GM21529 (cell line): ENCODE measurements at regions not wholly inside any gene's neighbourhood (a gene's known extent, or its start where the extent isn't known, plus 50 kb on each side); places are given as distances from the start of the nearest gene placed in this dataset.
"Not testable (repeated sequence)": the region's sequence is repeated elsewhere in the genome, so short reads cannot be mapped to it uniquely, and the experiment has no call there.

ENCODE experiments used
- ATAC-seq: cut with Tn5 transposase; IDR thresholded peaks from one replicate; pipeline ENCODE4 v1.9.1; 2021; ENCODE audit not compliant: unreplicated experiment

DNA sequence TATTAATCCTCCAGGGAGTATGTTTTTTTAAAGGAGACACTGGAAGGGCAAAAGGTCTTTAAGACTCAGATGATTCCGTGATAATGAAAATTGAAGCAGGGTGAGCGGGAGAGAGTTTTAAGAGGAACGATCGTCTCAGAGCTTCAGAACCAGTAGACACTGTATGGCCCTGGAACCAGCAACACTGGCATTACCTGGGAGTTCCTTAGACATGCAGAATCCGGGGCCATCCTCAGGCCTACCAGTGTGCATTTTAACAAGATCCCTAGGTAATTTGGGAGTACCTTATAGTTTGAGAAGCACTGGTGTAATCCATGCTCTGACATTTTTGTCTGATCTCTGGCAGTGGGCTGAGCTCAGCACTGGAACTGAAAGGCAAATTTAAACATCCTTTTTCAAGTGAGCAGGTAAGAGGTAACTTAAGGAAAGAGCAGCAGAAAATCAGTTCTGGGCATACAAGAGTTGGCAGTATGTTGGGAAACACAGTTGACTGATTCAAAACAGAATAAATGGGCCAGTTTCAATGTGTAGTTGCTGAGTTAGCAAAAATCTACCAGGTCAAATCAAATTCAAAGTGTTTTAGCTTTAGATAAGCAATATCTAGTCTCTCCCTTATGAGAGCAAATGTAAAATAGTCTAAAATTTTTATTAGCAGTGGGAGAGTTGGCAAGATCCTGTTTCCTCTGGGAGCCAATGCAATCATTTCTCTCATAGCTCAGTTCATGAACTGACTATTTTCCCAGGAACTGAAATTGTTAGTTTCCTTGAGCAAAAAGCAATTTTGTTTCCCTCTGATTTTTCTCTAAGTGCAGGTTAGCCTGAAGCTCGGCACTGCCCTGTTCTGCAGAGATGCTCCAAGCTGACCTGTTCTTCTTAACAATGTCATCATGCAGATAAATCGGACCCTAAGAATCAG lies 97.2 kb upstream of the ELMO1 start:
- no peak for ATAC-seq

DNA sequence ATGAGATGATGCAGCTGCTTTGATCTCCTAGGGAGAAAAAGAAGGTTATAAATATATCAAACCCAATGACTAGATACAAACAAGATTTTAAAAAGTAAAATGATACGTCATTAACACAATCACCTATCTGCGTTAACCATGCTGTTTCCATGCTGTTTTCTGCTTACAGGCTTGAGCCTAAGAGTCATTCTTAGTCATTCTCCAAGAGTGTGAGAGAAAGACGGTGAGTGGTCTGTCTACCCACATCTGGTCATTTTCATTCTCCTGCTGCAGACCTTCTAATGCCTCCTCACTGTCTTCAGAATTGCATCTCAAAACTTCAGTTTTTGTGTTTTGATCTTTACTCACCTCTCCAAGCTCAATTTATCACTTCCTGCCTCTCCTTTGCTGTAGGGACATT lies 98.0 kb upstream of the ELMO1 start:
- no peak for ATAC-seq

DNA sequence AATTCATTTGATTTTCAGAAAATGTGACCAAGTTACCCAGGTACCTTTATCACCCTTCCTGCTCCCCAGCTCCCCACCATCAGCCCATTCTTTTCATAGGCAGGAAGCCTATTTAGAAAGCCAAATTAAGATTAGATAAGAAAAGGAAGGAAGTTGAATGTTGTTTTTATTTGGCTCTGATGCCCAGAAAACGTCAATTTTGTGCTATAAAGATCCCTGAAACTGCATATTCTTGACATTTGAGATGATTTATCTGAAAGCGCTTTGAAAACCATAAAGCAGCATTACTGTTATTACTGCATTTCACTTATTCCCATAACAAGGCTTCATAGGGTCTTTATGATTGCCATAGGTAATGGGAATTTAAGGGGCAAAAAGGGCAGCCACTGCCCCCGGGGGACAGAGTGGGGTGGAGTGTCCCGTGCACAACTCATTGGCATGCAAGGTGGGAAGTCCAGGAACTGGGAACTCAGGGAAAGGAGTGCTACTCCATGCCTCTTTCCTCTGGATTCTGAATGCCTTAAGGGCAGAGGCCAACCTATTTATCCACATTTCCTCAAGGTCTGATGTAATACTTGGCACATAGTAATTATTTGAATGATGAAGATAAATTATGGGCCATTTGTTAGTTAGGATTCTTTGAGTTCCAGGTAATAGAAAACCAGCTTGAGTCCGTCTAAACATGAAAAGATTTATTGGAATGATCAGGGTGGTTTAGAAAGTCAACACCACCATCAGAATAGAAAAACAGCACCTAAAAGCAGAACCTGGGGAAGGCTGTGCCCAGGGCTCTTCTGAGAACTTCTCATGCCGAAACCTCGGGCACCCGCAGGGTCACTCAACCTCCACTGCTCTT lies 100.6 kb upstream of the ELMO1 start:
- no peak for ATAC-seq

DNA sequence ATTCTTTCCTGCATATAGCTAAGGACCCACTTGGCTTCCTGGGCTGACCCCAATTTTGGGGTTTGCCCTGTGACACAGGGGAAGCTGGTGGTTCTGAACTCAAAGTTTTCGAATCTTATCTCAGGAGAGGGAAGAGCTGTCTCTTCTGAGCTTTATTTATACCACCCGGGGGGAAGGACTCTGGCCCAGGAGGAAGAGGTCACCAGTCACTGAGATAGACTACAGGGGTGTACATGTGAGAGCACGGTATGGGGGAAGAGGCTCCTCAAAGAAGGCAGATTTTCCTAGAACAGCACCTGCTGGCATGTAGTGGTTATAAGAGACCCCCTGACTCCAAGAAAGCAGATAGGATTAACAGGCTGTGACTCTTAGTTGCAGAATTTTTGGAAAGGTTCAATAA lies 101.8 kb upstream of the ELMO1 start:
- no peak for ATAC-seq

GRCh38 chr7:37550872-37551271 lies 102.2 kb upstream of the ELMO1 start:
- ATAC-seq = no peak

DNA sequence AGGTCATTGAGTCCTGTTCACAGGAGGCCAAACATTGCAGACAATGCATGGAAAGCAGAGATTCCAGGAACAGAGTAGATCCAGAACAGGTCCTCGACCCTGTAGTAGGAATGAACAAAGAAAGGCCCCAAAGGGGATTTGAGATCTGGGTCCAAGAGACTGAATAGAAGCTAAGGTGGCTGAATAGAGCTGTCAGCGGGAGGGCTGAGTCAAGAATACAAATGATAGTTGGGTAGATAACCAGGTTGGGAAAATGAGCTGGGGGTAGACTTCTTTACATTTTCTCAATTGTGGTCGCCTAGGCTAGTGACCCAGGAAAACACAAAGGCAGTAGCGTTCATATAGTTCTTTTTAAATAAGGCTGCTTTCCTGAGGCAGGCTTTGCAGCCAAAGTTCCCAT lies 103.4 kb upstream of the ELMO1 start:
- ATAC-seq = no peak

DNA sequence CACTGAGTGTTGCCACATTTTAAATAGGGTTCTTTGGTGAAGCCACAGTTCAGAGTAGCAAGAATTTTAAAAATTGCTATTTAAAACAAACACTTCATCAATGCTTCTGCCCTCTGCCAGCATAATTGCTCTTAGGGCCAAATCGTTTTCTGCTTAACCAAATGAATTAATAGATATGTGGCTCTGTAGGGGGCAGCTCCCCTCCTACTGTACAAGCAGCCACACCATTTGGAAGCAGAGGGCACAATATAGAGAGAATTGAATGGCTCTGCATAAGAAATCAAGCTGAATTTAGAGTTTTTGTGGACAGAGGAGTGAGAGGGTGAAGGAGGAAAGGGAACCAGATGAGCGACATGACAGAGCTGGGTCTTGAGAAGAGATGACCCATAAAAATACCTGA lies 103.8 kb upstream of the ELMO1 start:
- ATAC-seq = not testable (repeated sequence)

GRCh38 chr7:37555528-37555927 lies 106.9 kb upstream of the ELMO1 start:
- no peak for ATAC-seq

DNA sequence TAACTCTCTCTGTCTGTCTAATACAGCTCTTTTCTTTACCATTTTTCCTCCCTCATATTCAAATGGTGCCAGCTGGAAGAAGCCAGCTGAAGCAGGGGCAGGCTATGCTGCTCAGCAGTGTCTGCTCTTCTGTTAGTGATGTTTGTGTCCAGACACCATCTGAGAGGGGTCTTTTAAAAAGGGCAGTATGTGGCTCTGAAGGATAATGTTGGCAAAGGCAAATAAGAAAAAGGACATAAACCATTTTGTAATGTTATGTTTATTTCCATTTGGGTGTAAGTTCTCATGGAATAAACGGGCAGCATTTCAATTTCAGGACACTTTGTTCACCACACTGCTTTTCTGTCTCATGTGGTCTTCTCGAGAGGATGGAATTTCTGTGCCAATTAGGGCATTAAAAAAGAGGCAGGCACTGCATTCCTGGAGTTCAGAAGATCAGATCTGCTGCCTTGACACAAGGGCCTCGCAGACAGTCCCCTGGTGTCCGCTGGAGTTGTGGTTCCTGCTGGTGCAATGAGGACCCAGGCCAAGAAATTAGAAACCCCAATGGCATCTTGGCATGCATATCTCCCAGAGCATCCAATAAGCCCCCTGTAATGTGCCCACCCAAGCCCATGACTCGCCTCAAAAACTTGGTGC lies 109.0 kb upstream of the ELMO1 start:
- ATAC-seq = no peak

- no peak for ATAC-seq
Observed at GRCh38 chr7:37558320-37559096, 109.8 kb upstream of the ELMO1 start.

GRCh38 chr7:37570145-37570544 lies 113.4 kb upstream of the GPR141 start:
- no peak for ATAC-seq

DNA sequence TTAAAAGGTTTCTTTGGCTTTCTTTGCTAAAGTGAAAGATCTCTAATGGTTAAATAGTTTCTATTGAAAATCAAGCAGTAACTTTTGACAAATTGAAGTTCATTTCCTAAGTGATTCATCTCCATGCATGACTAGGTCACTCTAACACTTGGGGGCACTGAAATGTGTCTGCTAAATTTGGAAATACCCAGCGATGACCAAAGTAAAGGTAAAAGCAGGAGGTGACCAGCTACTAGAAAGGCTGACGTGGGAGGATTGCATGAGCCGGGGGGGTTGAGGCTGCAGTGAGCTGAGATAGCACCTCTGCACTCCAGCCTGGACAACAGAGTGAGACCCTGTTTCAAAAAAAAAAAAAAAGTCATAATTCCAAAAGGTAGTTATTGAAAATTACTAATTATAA lies 111.8 kb upstream of the GPR141 start:
- no peak for ATAC-seq

DNA sequence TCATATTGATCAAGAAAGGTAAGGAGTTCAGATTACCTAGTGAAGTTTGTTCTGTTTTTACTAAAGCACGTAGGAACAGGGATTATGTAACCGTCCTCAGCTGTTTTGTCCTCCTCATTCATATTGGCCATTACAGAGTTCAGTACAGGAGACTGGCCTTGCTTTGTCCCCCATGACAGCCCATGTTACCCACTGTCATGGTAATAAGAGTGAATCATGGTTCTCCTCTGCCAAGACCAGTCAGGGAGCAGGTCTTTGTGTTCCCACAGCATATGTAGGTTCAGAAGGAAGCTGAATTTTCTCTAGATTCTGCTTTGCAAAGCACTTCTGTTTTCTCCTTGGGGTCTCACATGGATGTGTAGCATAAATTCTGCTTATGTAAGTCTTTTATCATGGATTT lies 106.2 kb upstream of the GPR141 start:
- no peak for ATAC-seq

DNA sequence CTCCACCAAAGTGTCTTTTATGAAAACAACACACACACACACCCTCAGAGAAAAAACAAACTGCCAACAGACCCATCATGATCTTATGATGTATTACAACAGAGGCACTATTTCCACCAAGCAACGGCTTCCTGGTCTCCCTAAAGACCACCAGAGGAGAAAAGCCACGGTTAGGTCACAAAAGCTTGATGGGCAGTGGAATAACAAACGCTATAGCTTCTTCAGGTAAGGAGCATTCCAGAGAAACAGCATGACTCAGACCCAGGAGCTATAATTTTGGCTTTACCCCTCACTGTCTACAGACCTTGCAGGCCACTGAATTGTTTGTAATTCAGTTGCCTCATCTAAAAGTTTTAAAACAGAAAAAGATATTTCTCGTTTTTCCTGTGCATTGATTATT lies 105.7 kb upstream of the GPR141 start:
- no peak for ATAC-seq

GRCh38 chr7:37578350-37578749 lies 105.2 kb upstream of the GPR141 start:
- ATAC-seq = no peak

DNA sequence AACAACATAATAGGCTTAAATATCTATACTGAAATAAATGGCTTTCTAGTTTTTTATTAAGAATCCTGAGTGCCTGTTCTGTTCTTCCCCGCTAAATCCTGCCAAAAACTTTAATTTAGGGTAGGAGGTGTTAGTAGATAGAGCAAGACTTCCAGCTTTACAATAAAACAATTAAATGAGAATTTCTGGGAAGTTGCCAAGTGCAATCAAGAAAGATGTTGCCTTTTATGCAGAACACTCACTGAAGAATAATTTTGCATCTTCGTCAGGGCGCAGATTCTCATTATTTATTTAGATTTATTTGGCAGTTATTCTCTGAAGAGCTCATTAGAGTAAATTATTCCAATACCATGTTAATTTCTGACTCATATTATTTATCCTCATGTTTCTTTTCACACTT lies 103.2 kb upstream of the GPR141 start:
- ATAC-seq = no peak

- not testable (repeated sequence) for ATAC-seq
Observed at GRCh38 chr7:37584651-37585463, 98.7 kb upstream of the GPR141 start.

DNA sequence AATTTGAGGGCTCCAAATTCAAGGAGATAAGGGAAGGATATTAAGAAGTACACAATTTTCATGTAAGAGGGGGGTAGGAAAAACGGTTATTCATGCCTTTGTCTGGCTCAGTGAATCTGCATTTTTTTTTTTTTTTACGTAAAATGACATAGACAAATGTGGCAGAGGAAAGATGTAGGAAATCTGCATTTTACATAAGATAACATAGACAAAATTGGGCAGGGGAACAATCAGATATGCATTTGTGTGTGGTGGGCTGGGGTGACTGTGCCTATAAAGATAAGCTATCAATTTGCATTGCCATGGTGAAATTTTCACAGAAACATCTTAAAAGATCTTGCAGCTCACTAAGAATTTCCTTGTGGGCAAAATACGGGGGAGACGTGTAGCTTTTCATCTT lies 92.7 kb upstream of the GPR141 start:
- no peak for ATAC-seq

DNA sequence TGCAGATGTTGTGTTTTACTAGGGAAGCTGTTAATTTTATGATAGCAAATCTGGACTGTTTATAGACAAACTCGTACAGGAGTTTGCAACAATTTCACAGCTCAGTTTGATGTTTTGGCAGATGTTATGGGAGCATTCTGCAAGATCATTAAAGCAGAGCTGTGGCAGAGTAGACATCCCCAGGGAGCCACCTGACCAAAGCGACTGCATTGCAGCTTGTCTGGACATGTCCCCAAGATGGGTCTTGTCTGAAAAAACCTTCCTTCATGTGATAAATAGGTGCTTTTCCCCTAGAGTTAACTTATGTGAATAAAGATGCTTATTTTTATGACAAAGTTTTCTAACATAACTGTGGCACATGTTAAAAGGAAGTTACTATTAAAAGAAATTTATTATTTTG lies 91.2 kb upstream of the GPR141 start:
- no peak for ATAC-seq

GRCh38 chr7:37594602-37595001 lies 89.0 kb upstream of the GPR141 start:
- ATAC-seq = no peak
